ENCODE measurements at regions not wholly inside any gene's neighbourhood (a gene's known extent, or its start where the extent isn't known, plus 50 kb on each side); places are given as distances from the start of the nearest gene placed in this dataset.

DNA sequence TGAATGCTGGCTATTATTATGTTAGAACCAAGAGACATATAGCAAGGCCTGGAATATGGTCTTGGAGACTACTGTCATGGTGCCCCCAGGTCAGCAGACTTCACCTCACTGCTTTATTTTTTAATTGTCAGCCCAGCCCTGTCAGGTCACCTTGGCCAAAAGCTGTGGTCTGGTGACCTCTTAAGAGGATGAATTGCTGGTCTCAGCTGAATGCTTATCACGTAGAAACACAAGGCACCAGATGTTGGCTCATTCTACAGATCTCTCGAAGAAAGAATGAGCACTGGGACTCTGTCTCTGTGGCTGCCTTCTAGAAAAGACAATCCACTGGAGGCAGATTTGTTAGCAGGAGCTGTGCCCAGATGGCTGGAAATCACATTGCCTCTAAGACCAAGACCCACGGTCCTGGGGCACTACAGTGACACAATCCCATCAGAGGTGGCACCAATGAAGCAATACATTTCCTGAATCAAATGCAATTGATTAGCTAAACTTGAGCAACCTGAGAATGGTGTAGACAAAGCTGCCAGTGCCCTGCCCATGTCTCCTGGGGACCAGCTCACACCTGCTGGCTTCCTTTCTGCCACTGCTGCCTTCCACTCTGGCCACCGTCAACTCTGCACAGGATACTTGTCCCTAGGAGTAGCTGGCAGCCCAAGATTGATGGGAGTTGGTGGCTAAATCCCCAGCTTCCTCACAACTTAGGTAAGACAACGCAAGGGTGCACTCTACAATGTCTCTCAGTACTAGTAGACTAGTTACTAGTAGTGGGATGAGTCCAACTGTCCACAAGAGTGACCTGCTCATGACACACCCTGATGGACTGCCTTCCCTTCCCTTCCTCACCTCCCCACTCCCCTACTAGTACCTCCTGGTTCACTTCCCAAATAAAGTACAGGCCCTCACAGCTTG is 384.9 kb upstream of the PROK2 start:
- FAIRE-seq (no peak), DNase-seq (ENCODE audit: low read depth, low spot score) (no peak)
- H3K36me3 ChIP-seq (ENCODE audit: control insufficient read depth in 2 of 2, extremely low read depth in 1 of 2, insufficient read depth in 2 of 2, low read length in 2 of 2) = no peaks in the 10 kb centered on the region
- no peaks in the 10 kb centered on the region for H3K9me3 ChIP-seq (replicated peaks; ENCODE audit: control insufficient read depth, insufficient read depth, low read length)
- no peak overlapping the region for H3K9ac ChIP-seq (replicated peaks; ENCODE audit: extremely low read depth, insufficient read depth, low read length)
- dilution Hi-C loops (cut with MboI; ENCODE audit: extremely low pct_ligation_motif_present, low sequenced_read_pairs) = no loop called here
- no peaks in the 10 kb centered on the region for H3K9me1 ChIP-seq (replicated peaks; ENCODE audit: control insufficient read depth, extremely low read depth, insufficient read depth, low read length)
- H3K4me2 ChIP-seq (ENCODE audit: insufficient read depth, low read length) = no peak overlapping the region
- ChIA-PET POLR2A (no interaction called here), CTCF (no interaction called here)
- peaks cover 2 to 4% of the 10 kb centered on the region in 2 experiments for H3K27me3 ChIP-seq (ENCODE audit: control insufficient read depth in 2 of 2, insufficient read depth in 2 of 2, low read length in 2 of 2)
- no peaks in the 10 kb centered on the region for H3K79me2 ChIP-seq (ENCODE audit: control insufficient read depth, insufficient read depth, low read length)
- H4K20me1 ChIP-seq (replicated peaks; ENCODE audit: control insufficient read depth, extremely low read depth, insufficient read depth, low read length) = no peaks in the 10 kb centered on the region
- no peak overlapping the region for H2AFZ ChIP-seq (ENCODE audit: low read depth, low read length)
- no peak for TF ChIP-seq MYC (IDR thresholded peaks at IDR 0.05; ENCODE audit: low read depth, low read length)
- TF ChIP-seq EZH2 (IDR thresholded peaks at IDR 0.05; ENCODE audit: borderline replicate concordance, low read depth, low read length, severe bottlenecking) = no peak
- TF ChIP-seq, protein P1, sequence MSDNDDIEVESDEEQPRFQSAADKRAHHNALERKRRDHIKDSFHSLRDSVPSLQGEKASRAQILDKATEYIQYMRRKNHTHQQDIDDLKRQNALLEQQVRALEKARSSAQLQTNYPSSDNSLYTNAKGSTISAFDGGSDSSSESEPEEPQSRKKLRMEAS (IDR thresholded peaks at IDR 0.05; ENCODE audit: insufficient read depth, insufficient read length) = no peak
- no peak for TF ChIP-seq JUN (IDR thresholded peaks at IDR 0.05; ENCODE audit: borderline replicate concordance, insufficient read depth, insufficient read length, low read depth)
- no peak for TF ChIP-seq POLR2AphosphoS5 (IDR thresholded peaks at IDR 0.05; ENCODE audit: insufficient read depth, low read depth, low read length)
- TF ChIP-seq POLR2A (IDR thresholded peaks at IDR 0.05; ENCODE audit: low read depth, low read length) = no peak
- TF ChIP-seq, protein P2, sequence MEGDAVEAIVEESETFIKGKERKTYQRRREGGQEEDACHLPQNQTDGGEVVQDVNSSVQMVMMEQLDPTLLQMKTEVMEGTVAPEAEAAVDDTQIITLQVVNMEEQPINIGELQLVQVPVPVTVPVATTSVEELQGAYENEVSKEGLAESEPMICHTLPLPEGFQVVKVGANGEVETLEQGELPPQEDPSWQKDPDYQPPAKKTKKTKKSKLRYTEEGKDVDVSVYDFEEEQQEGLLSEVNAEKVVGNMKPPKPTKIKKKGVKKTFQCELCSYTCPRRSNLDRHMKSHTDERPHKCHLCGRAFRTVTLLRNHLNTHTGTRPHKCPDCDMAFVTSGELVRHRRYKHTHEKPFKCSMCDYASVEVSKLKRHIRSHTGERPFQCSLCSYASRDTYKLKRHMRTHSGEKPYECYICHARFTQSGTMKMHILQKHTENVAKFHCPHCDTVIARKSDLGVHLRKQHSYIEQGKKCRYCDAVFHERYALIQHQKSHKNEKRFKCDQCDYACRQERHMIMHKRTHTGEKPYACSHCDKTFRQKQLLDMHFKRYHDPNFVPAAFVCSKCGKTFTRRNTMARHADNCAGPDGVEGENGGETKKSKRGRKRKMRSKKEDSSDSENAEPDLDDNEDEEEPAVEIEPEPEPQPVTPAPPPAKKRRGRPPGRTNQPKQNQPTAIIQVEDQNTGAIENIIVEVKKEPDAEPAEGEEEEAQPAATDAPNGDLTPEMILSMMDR (IDR thresholded peaks at IDR 0.05; ENCODE audit: extremely low read depth in 1 of 2, insufficient read depth in 1 of 2, low read depth in 1 of 2, low read length in 2 of 2) = no peak
- TF ChIP-seq GATA2 (IDR thresholded peaks at IDR 0.05; ENCODE audit: insufficient read depth, insufficient read length, low read depth, low read length) = no peak
- no peak for TF ChIP-seq FOS (IDR thresholded peaks at IDR 0.05; ENCODE audit: borderline replicate concordance, insufficient read depth, low read length)
- BruUV-seq (replicated peaks) = no TSS peak
- no peak overlapping the region for H3K4me3 ChIP-seq (replicated peaks in 1 of 3; ENCODE audit: insufficient read depth in 1 of 3, low read depth in 1 of 3, low read length in 3 of 3)
- no peaks in the 10 kb centered on the region for H3K4me1 ChIP-seq (ENCODE audit: control insufficient read depth, extremely low read depth, insufficient read depth, low read length)
- no peak overlapping the region for H3K27ac ChIP-seq (ENCODE audit: insufficient read depth, low read depth, low read length)
- intact Hi-C loops (cut with micrococcal nuclease) = no loop called here

All from endothelial cell of umbilical vein (primary cell).